AG09309 (cell line): ENCODE measurements at regions not wholly inside any gene's neighbourhood (a gene's known extent, or its start where the extent isn't known, plus 50 kb on each side); places are given as distances from the start of the nearest gene placed in this dataset.

Source experiments
- DNase-seq: peaks from one replicate; pipeline ENCODE4 v3.0.0-alpha.2; 2010; ENCODE audit warnings: low read depth
- H3K4me3 ChIP-seq: 2 replicates; pipeline ENCODE4 v1.5.1; 2011; ENCODE audit warnings: mild to moderate bottlenecking, low read depth, low read length, moderate library complexity; ENCODE audit not compliant: control insufficient read depth
- TF ChIP-seq, protein P1 (sequence below): IDR thresholded peaks from 2 replicates; pipeline ENCODE4 v1.5.1; 2011; ENCODE audit warnings: mild to moderate bottlenecking, low read depth, low read length, inconsistent platforms; ENCODE audit not compliant: insufficient read depth, control insufficient read depth; ENCODE audit errors: missing control alignments

DNA sequence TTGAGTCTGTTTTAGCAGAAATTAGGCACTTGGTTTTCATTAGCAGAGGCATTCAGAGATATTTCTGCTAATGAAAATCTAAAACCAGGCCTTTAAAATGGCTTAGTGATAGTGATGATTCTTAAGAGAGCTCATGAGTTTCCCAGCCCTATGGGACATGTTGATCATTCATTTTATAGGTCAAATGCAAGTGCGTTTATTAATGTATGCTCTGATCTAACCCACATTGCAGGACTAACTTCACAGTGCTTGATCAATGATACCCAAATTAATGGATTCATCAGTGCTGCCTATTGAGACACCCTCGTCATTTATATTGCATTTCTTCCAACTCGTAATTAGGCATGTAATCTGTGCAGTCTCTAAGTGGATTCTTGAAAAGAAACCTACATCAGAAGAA is 54.7 kb upstream of the ETAA1 start:
- TF ChIP-seq, protein P1, sequence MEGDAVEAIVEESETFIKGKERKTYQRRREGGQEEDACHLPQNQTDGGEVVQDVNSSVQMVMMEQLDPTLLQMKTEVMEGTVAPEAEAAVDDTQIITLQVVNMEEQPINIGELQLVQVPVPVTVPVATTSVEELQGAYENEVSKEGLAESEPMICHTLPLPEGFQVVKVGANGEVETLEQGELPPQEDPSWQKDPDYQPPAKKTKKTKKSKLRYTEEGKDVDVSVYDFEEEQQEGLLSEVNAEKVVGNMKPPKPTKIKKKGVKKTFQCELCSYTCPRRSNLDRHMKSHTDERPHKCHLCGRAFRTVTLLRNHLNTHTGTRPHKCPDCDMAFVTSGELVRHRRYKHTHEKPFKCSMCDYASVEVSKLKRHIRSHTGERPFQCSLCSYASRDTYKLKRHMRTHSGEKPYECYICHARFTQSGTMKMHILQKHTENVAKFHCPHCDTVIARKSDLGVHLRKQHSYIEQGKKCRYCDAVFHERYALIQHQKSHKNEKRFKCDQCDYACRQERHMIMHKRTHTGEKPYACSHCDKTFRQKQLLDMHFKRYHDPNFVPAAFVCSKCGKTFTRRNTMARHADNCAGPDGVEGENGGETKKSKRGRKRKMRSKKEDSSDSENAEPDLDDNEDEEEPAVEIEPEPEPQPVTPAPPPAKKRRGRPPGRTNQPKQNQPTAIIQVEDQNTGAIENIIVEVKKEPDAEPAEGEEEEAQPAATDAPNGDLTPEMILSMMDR = no peak
- no peak for DNase-seq
- no peak overlapping the region for H3K4me3 ChIP-seq

DNA sequence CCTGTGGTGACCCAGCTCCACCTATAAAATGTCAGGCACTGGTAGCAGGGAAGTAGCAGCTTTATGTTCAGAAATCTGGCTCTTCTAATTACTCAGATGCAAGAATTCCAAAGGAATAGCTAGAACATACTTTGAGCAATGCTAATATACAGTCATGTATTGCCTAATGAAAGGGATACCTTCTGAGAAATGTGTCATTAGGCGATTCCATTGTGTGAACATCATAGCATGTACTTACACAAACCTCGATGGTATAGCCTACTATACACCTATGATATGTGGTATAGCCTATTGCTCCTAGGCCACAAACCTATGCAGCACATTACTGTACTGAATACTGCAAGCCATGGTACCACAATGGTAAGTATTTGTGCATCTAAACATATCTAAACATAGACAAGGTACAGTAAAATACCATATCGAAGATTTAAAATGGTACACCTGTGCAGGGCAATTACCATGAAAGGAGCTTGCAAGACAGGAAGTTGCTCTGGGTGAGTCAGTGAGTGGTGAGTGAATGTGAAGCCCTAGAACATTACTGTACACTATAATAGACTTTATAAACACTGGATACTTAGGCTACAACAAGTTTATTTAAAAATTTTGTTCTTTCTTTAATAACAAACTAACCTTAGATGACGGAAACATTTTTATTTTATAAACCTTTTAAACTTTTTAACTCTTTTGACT is 50.3 kb upstream of the ETAA1 start:
- H3K4me3 ChIP-seq = no peak overlapping the region
- no peak for DNase-seq
- TF ChIP-seq, protein P1 = no peak
